ENCODE measurements at regions not wholly inside any gene's neighbourhood (a gene's known extent, or its start where the extent isn't known, plus 50 kb on each side); places are given as distances from the start of the nearest gene placed in this dataset.

DNA sequence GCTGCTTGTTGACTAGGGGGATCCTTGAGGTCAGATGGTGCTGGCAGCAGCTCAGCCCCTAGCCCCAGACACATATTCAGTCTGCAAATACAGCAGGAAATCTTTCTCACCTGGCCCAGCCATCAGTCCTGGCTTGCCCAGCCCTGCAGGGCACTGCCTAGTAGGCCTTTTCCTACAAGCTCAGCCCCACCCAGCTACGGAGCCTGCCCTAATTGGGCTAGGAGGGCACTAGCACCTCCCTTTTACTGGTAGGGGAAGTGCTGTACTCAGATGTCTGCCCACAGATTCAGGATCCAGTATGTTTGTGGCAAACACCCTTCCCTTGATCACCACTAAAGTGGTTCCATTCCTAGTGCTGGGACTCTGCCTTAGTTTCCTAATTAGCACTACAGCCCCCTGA lies 257.1 kb upstream of the CADM1 start (continued):
- TF ChIP-seq, protein P1, sequence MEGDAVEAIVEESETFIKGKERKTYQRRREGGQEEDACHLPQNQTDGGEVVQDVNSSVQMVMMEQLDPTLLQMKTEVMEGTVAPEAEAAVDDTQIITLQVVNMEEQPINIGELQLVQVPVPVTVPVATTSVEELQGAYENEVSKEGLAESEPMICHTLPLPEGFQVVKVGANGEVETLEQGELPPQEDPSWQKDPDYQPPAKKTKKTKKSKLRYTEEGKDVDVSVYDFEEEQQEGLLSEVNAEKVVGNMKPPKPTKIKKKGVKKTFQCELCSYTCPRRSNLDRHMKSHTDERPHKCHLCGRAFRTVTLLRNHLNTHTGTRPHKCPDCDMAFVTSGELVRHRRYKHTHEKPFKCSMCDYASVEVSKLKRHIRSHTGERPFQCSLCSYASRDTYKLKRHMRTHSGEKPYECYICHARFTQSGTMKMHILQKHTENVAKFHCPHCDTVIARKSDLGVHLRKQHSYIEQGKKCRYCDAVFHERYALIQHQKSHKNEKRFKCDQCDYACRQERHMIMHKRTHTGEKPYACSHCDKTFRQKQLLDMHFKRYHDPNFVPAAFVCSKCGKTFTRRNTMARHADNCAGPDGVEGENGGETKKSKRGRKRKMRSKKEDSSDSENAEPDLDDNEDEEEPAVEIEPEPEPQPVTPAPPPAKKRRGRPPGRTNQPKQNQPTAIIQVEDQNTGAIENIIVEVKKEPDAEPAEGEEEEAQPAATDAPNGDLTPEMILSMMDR (IDR thresholded peaks at IDR 0.05; ENCODE audit: low read depth, low read length, missing input control): no peak
- TF ChIP-seq EGR1 (IDR thresholded peaks at IDR 0.05; ENCODE audit: low read depth in 2 of 2): no peak

DNA sequence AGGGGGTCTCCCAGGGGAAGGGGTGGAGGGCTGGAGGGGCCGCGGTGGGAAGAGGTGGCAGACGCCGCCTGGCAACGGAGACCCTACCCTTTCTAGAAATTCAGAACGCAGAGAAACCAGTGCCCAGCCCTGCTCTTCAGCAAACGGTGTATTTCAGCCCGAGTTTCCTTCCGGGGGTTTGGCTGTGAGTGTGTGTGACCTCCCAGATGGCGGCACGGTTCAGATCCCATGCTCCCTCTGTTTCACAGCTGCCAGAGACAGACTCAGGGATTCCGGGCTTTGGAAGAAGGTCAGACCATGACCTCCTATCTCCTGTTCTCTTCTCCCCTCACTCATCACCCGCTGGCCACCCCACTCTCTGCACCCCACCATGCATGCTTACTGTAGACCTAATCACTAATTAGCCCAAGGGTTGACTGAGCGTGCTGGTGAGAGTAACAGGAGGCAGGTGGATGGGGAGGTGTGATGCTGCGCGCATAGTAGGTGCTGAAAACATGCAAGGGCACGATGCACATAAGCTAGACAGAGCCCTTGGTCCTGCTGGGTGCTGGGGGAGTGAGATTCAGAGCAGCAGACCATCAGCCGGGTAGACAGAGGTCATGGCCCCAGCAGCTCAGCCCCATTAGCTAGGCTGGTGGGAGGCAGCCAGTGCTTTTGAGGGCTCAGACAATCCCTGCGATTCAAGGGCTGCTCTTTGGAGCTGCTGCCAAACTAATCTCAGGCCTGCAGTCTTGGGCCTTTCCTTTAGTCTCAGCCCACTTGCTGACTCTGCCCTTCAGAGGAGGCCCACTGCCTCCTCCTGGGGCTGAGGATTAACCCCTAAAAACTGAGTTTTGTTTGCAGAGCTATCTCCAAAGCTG lies 256.5 kb upstream of the CADM1 start:
- H3K4me3 ChIP-seq (ENCODE audit: low read depth in 1 of 3, low read length in 3 of 3): peak overlapping the region in 2 of 3 donors; percentile 25 to 70
- no peak for DNase-seq (ENCODE audit: low spot score)
- no peak overlapping the region for H3K9ac ChIP-seq (ENCODE audit: low read depth in 1 of 2, low read length in 2 of 2)
- TF ChIP-seq FOXA1 (IDR thresholded peaks at IDR 0.05) (no peak), NR2F2 (IDR thresholded peaks at IDR 0.05) (no peak), HNF4A (conservative IDR thresholded peaks at IDR 0.05) (no peak), SP1 (IDR thresholded peaks at IDR 0.05) (no peak), JUND (IDR thresholded peaks at IDR 0.05) (no peak), HNF4G (IDR thresholded peaks at IDR 0.05) (no peak), RXRA (IDR thresholded peaks at IDR 0.05) (no peak)
- TF ChIP-seq, protein P2, sequence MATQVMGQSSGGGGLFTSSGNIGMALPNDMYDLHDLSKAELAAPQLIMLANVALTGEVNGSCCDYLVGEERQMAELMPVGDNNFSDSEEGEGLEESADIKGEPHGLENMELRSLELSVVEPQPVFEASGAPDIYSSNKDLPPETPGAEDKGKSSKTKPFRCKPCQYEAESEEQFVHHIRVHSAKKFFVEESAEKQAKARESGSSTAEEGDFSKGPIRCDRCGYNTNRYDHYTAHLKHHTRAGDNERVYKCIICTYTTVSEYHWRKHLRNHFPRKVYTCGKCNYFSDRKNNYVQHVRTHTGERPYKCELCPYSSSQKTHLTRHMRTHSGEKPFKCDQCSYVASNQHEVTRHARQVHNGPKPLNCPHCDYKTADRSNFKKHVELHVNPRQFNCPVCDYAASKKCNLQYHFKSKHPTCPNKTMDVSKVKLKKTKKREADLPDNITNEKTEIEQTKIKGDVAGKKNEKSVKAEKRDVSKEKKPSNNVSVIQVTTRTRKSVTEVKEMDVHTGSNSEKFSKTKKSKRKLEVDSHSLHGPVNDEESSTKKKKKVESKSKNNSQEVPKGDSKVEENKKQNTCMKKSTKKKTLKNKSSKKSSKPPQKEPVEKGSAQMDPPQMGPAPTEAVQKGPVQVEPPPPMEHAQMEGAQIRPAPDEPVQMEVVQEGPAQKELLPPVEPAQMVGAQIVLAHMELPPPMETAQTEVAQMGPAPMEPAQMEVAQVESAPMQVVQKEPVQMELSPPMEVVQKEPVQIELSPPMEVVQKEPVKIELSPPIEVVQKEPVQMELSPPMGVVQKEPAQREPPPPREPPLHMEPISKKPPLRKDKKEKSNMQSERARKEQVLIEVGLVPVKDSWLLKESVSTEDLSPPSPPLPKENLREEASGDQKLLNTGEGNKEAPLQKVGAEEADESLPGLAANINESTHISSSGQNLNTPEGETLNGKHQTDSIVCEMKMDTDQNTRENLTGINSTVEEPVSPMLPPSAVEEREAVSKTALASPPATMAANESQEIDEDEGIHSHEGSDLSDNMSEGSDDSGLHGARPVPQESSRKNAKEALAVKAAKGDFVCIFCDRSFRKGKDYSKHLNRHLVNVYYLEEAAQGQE (IDR thresholded peaks at IDR 0.05): no peak
- 39% methylated on average over 19 of the region's 19 CpGs for WGBS
- no peaks in the 10 kb centered on the region for H3K9me3 ChIP-seq (ENCODE audit: control insufficient read depth in 4 of 4, low read length in 3 of 4)
- H3K27me3 ChIP-seq (ENCODE audit: control insufficient read depth in 4 of 4, insufficient read depth in 4 of 4, low read length in 3 of 4): peaks cover 0 to 7% (median 2%) of the 10 kb centered on the region in 4 donors
- H3K36me3 ChIP-seq (ENCODE audit: control insufficient read depth in 4 of 4, insufficient read depth in 3 of 4, low read depth in 1 of 4, low read length in 3 of 4): no peaks in the 10 kb centered on the region
- H3K27ac ChIP-seq (ENCODE audit: low read depth in 1 of 2, low read length in 2 of 2): no peak overlapping the region
- H3K4me1 ChIP-seq (ENCODE audit: control insufficient read depth in 4 of 4, insufficient read depth in 4 of 4, low read length in 3 of 4): peaks cover 0 to 8% (median 7%) of the 10 kb centered on the region in 4 donors

DNA sequence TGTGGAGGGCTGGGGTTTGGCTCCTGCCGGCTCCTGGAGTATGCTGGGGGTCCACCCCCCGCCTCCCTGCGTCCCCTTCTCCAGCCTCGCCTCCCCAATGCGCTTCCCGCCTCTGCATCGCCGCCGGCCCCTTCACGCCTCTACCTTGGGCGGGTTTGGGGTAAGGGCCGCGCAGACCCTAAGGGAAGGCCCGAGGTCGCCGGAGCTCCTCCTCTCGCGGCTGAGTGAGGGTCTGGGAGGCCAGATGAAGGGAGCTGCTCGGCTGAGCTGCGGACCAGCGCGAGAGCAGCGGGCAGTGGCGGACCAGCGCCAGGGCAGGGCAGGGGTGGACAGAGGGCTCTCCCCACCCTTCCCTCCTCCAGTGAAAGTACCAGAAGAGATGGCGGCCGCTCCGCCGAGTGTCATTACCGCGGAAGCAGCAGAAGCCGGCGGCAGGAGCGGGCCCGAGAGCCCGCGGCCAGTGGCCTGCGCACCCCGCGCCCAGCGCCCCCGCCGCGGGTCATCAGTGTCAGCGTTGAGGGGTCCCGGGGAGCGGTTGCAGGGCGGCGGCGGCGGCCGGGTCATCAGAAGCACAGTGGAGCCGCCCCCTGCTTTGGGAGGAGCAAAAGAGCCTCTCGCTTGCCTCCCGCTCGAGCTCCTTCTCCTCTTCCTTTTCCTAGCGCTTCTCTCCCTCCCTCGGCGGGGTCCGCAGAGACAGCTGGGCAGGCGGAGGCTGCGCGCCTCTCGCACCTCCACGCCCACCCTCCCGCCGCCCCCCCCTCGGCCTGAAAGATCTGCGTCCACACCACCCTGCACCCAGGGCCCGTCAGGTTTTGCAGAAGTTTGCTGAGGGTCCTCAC lies 255.6 kb upstream of the CADM1 start:
- 6% methylated on average over 70 of the region's 70 CpGs for WGBS
- DNase-seq (ENCODE audit: low spot score): no peak
- TF ChIP-seq EGR1 (IDR thresholded peaks at IDR 0.05; ENCODE audit: low read depth in 2 of 2) (no peak), RAD21 (IDR thresholded peaks at IDR 0.05) (no peak), NR2F2 (IDR thresholded peaks at IDR 0.05) (no peak), GABPA (IDR thresholded peaks at IDR 0.05 in 1 of 2, conservative IDR thresholded peaks at IDR 0.05 in 1 of 2) (no peak), FOXA1 (IDR thresholded peaks at IDR 0.05) (no peak), HNF4A (conservative IDR thresholded peaks at IDR 0.05) (no peak), YY1 (IDR thresholded peaks at IDR 0.05) (no peak)
- TF ChIP-seq, protein P2 (IDR thresholded peaks at IDR 0.05): no peak

More for the DNA sequence above, 255.6 kb upstream of the CADM1 start:
- Histone ChIP-seq H3K4me1 (ENCODE audit: control insufficient read depth in 4 of 4, insufficient read depth in 4 of 4, low read length in 3 of 4) (peaks cover 0 to 8% (median 7%) of the 10 kb centered on the region in 4 donors), H3K9ac (ENCODE audit: low read depth in 1 of 2, low read length in 2 of 2) (no peak overlapping the region), H3K9me3 (ENCODE audit: control insufficient read depth in 4 of 4, low read length in 3 of 4) (no peaks in the 10 kb centered on the region), H3K4me3 (ENCODE audit: low read depth in 1 of 3, low read length in 3 of 3) (peak overlapping the region in 2 of 3 donors; percentile 25 to 70), H3K36me3 (ENCODE audit: control insufficient read depth in 4 of 4, insufficient read depth in 3 of 4, low read depth in 1 of 4, low read length in 3 of 4) (no peaks in the 10 kb centered on the region), H3K27ac (ENCODE audit: low read depth in 1 of 2, low read length in 2 of 2) (no peak overlapping the region), H3K27me3 (ENCODE audit: control insufficient read depth in 4 of 4, insufficient read depth in 4 of 4, low read length in 3 of 4) (peaks cover 0 to 7% (median 2%) of the 10 kb centered on the region in 4 donors)
